ENCODE measurements at regions not wholly inside any gene's neighbourhood (a gene's known extent, or its start where the extent isn't known, plus 50 kb on each side); places are given as distances from the start of the nearest gene placed in this dataset.

DNA sequence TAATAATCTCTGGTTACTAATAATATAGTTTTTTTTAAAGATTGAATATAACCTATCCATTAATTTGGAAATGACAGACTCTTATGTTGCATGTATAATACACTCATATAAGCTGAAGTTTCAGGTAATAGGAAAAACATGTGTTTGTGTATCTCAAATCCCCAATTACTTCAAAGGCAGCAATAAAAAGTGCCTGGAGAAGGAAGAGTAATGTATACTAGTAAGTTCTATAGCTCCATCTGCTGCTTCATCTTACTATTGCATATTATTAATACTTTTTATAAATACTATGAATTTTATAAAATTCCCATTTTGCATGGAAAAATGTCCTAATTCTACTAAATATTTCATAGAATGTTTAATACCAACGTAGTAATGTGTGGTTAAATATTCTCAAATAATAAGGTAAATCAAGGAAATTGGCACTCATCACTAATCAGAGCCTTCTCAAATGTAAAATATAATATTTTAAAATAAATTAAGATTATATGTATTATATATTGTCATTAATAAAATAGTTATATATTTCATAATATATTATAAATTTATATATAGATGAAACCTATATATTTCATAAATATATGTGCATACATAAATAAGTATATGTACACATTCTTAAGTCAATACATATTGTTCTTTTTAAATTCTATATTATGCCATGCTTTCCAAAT lies 311.9 kb downstream of the HGF start:
- TF ChIP-seq POLR2A (IDR thresholded peaks at IDR 0.05; ENCODE audit: low read depth, low read length) (no peak), TAF1 (IDR thresholded peaks at IDR 0.05; ENCODE audit: low read depth, low read length) (no peak), POLR2AphosphoS5 (IDR thresholded peaks at IDR 0.05; ENCODE audit: low read depth, low read length) (no peak), POU2F2 (IDR thresholded peaks at IDR 0.05; ENCODE audit: low read depth, low read length) (no peak), SPI1 (IDR thresholded peaks at IDR 0.05; ENCODE audit: low read depth, low read length) (no peak)
